HEK293T (cell line): ENCODE measurements at regions not wholly inside any gene's neighbourhood (a gene's known extent, or its start where the extent isn't known, plus 50 kb on each side); places are given as distances from the start of the nearest gene placed in this dataset.
"Not testable (repeated sequence)": the region's sequence is repeated elsewhere in the genome, so short reads cannot be mapped to it uniquely, and the experiment has no call there.

Experiments used
- CTCF ChIA-PET: fragments of 350-600 bp; formaldehyde crosslinking; extraction: SDS; loops from one replicate; lab custom pipeline; 2021; ENCODE audit warnings: antibody characterized with exemption, inconsistent platforms; lab: Yijun Ruan, JAX
- POLR2A ChIA-PET: fragments of 350-600 bp; formaldehyde crosslinking; extraction: SDS; loops from one replicate; lab custom pipeline; 2020; ENCODE audit warnings: antibody characterized with exemption, inconsistent platforms; lab: Yijun Ruan, JAX
- DNase-seq: peaks from one replicate; pipeline ENCODE4 v3.0.0; 2012; ENCODE audit warnings: mixed read lengths; ENCODE audit errors: extremely low spot score
- ARNT ChIP-seq: fragments of 450-650 bp; IDR thresholded peaks from 2 replicates; pipeline ENCODE4 v1.6.1; 2017; ENCODE audit warnings: mild to moderate bottlenecking
- BHLHE40 ChIP-seq: fragments of 450-650 bp; IDR thresholded peaks from 2 replicates; pipeline ENCODE4 v1.6.1; 2016; ENCODE audit warnings: mild to moderate bottlenecking, moderate library complexity, borderline replicate concordance
- CTBP1 ChIP-seq: fragments of 450-650 bp; IDR thresholded peaks from 2 replicates; pipeline ENCODE4 v1.6.1; 2016; ENCODE audit warnings: borderline replicate concordance
- ELF4 ChIP-seq: fragments of 450-650 bp; IDR thresholded peaks from 2 replicates; pipeline ENCODE4 v1.6.1; 2017; ENCODE audit warnings: antibody characterized with exemption
- FOXA1 ChIP-seq: fragments of 450-650 bp; IDR thresholded peaks from 2 replicates; pipeline ENCODE4 v1.6.1; 2016; ENCODE audit warnings: mild to moderate bottlenecking
- FOXK2 ChIP-seq: fragments of 450-650 bp; IDR thresholded peaks from 2 replicates; pipeline ENCODE4 v1.6.1; 2016; ENCODE audit warnings: mild to moderate bottlenecking
- HDGF ChIP-seq: fragments of 450-650 bp; IDR thresholded peaks from 2 replicates; pipeline ENCODE4 v1.6.1; 2017; ENCODE audit warnings: antibody characterized with exemption, borderline replicate concordance
- L3MBTL2 ChIP-seq: fragments of 450-650 bp; conservative IDR thresholded peaks from 2 replicates; pipeline ENCODE4 v1.6.1; 2016; ENCODE audit warnings: mild to moderate bottlenecking
- LEF1 ChIP-seq: fragments of 450-650 bp; IDR thresholded peaks from 2 replicates; pipeline ENCODE4 v1.6.1; 2017; ENCODE audit warnings: mild to moderate bottlenecking, borderline replicate concordance
- NFRKB ChIP-seq: fragments of 450-650 bp; IDR thresholded peaks from 2 replicates; pipeline ENCODE4 v1.6.1; 2016; ENCODE audit warnings: mild to moderate bottlenecking, moderate library complexity
- SP1 ChIP-seq: fragments of 450-650 bp; IDR thresholded peaks from 2 replicates; pipeline ENCODE4 v1.6.1; 2017
- SUZ12 ChIP-seq: fragments of 450-650 bp; IDR thresholded peaks from 2 replicates; pipeline ENCODE4 v1.6.1; 2016; ENCODE audit warnings: mild to moderate bottlenecking
- TARDBP ChIP-seq: fragments of 450-650 bp; IDR thresholded peaks from 2 replicates; pipeline ENCODE4 v1.6.1; 2016
- ZNF384 ChIP-seq: fragments of 450-650 bp; IDR thresholded peaks from 2 replicates; pipeline ENCODE4 v1.6.1; 2016
- TF ChIP-seq, protein P1 (sequence below): fragments of 450-650 bp; IDR thresholded peaks from 2 replicates; pipeline ENCODE4 v1.6.1; 2016

GRCh38 chr17:27091043-27091497 is 202.8 kb upstream of the WSB1 start:
- DNase-seq = no peak
- CTCF ChIA-PET = no interaction called here
- POLR2A ChIA-PET = no interaction called here
- TF ChIP-seq, protein P1, sequence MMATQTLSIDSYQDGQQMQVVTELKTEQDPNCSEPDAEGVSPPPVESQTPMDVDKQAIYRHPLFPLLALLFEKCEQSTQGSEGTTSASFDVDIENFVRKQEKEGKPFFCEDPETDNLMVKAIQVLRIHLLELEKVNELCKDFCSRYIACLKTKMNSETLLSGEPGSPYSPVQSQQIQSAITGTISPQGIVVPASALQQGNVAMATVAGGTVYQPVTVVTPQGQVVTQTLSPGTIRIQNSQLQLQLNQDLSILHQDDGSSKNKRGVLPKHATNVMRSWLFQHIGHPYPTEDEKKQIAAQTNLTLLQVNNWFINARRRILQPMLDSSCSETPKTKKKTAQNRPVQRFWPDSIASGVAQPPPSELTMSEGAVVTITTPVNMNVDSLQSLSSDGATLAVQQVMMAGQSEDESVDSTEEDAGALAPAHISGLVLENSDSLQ = no peak
- TF ChIP-seq ZNF384 (no peak), FOXK2 (no peak), BHLHE40 (no peak), NFRKB (no peak), L3MBTL2 (no peak), ARNT (no peak), SUZ12 (no peak)

DNA sequence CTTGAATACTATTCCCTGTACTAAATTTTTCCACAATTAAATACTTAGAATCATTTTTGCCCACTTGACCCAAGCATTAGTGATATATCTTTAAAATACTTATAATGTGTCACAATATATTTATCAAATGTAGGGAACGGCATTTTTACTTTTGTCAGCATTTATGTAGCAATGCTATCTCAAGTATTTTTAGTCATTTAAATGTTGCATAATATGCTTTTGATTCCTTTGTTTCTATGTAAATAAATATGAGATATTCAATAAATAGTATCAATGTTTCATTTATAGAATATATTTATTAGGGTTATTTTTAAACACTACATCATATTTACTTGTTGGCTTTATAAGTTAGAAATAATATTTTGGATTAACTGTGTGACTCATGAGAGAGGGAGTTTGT is 199.7 kb upstream of the WSB1 start:
- CTCF ChIA-PET, POLR2A ChIA-PET, DNase-seq: not testable (repeated sequence)

- POLR2A ChIA-PET, CTCF ChIA-PET, DNase-seq: not testable (repeated sequence)
Observed at GRCh38 chr17:27095821-27096220, 198.1 kb upstream of the WSB1 start.

DNA sequence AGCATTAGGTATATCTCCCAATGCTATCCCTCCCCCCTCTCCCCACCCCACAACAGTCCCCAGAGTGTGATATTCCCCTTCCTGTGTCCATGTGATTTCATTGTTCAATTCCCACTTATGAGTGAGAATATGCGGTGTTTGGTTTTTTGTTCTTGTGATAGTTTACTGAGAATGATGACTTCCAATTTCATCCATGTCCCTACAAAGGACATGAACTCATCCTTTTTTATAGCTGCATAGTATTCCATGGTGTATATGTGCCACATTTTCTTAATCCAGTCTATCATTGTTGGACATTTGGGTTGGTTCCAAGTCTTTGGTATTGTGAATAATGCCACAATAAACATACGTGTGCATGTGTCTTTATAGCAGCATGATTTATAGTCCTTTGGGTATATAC is 194.6 kb upstream of the WSB1 start:
- CTCF ChIA-PET, POLR2A ChIA-PET, DNase-seq: not testable (repeated sequence)

DNA sequence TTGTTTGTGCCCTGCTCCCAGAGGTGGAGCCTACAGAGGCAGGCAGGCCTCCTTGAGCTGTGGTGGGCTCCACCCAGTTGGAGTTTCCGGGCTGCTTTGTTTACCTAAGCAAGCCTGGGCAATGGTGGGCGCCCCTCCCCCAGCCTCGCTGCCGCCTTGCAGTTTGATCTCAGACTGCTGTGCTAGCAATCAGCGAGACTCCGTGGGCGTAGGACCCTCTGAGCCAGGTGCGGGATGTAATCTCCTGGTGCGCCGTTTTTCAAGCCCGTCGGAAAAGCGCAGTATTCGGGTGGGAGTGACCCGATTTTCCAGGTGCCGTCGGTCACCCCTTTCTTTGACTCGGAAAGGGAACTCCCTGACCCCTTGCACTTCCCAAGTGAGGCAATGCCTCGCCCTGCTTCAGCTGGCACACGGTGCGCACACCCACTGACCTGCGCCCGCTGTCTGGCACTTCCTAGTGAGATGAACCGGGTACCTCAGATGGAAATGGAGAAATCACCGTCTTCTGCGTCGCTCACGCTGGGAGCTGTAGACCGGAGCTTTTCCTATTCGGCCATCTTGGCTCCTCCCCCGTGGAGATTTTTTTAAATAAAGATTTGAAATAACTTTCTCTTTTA is 189.2 kb upstream of the WSB1 start:
- POLR2A ChIA-PET, DNase-seq: not testable (repeated sequence)

DNA sequence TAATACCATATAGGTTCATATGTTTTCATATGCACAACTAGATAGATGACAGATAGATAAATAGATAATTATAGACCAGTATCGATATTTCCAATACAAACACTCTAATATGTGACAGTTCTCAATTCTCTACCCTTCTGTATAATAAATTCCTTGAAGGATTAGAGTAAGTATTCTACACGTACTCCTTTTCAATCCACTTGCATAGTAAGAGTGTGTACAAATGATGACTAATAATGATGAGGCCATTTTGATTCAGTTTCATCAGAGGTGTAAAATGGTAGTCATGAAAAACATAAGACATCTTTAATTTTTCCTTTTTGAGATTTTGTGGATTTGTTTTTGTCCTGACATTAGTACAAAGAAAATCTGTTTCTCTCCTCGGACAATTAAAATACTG is 188.3 kb upstream of the WSB1 start:
- POLR2A ChIA-PET = no interaction called here
- no peak for TF ChIP-seq SUZ12
- TF ChIP-seq LEF1 = no peak
- no peak for TF ChIP-seq CTBP1
- TF ChIP-seq, protein P1 = no peak
- TF ChIP-seq ZNF384 = no peak
- no peak for TF ChIP-seq L3MBTL2
- TF ChIP-seq ELF4 = no peak
- no peak for TF ChIP-seq ARNT
- TF ChIP-seq HDGF = no peak
- no peak for TF ChIP-seq FOXA1
- TF ChIP-seq TARDBP = no peak
- CTCF ChIA-PET = no interaction called here
- DNase-seq = no peak

More for the DNA sequence above, 189.2 kb upstream of the WSB1 start:
- CTCF ChIA-PET = not testable (repeated sequence)

DNA sequence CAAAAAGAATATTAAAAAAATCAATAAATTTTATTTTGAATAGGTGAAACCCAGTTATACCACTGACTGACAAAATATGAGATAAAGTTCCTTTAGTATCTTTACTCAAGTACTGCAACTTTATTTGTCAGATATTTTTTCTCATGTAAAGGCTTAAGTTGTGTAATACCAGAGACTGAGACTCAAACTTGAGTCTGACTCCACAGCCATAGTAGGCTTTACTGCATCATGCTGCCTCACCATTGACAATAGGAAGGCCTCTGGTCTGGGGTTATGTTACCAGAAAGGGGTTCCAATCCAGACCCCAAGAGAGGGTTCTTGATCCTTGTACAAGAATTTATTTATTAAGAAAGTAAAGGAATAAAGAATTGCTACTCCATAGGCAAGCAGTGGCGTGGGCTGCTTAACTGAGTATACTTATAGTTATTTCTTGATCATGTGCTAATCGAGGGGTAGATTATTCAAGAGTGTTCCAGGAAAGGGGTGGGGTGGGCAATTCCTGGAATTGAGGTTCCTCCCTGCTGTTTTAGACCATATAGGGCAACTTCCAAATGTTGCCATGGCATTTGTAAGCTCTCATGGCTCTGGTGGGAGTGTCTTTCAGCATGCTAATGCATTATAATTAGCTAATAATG is 187.4 kb upstream of the WSB1 start:
- no peak for TF ChIP-seq SP1
- no peak for TF ChIP-seq SUZ12
- TF ChIP-seq LEF1 = no peak
- TF ChIP-seq FOXK2 = no peak
- TF ChIP-seq ARNT = no peak
- no peak for TF ChIP-seq NFRKB
- no peak for TF ChIP-seq ZNF384
- TF ChIP-seq ELF4 = no peak
- no peak for TF ChIP-seq L3MBTL2
- no peak for TF ChIP-seq HDGF
- TF ChIP-seq, protein P1 = no peak
- ChIA-PET POLR2A (no interaction called here), CTCF (no interaction called here)
- no peak for DNase-seq

DNA sequence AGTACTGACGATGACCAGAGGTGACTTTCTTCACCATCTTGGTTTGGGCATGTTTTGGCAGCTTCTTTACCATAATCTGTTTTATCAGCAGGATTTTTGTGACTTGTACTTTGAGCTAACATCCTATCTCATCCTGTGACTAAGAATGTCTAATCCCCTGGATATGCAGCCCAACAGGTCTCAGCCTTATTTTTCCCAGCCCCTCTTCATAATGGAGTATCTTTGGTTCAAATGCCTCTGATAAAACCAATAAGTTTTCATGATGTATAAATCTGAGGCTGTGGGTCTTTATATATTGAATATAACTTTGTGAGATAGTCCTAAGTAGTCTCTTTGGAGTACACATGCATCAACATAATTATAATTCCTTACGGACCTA is 186.9 kb upstream of the WSB1 start:
- TF ChIP-seq ZNF384 (no peak), SUZ12 (no peak)
- TF ChIP-seq, protein P1 = no peak
- CTCF ChIA-PET = no interaction called here
- DNase-seq = no peak
- POLR2A ChIA-PET = no interaction called here

DNA sequence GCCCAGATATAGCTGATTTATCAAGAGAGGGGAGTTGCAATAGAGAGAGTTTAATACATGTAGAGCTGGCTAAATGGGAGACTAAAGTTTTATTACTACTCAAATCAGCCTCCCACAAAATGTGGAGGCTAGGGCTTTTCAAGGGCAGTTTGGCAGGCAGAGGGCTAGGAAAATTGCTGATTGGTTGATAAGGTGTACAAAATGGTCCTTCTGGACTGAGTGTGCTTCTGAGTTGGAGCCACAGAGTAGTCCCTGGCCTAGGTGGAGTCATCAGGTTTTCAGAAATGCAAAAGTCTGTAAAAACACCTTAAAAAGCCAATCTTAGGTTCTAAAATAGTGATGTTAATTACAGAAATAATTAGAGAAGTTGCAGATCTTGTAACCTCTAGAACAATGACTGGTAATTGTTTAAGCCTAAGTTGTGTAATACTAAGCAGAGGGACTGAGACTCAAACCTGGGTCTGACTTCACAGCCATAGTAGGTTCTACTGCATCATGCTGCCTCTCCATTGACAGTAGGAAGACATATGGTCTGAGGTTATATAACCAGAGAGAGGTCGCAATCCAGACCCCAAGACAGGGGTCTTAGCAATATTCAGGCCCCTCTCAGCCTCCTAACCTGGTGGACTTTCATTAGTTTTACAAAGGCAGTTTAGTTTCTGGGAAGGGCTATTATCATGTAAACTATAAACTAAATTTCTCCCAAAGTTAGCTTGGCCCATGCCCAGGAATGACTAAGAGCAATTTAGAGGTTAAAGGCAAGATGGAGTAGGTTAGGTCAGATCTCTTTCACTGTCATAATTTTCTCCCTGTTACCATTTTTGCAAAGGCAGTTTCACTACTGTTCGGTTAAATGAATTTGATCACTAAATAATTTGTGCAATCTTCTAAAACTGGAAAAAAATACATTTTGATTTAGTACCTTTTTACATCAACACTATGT is 186.3 kb upstream of the WSB1 start:
- DNase-seq, CTCF ChIA-PET, POLR2A ChIA-PET: not testable (repeated sequence)
